B cell (primary cell): ENCODE measurements at regions not wholly inside any gene's neighbourhood (a gene's known extent, or its start where the extent isn't known, plus 50 kb on each side); places are given as distances from the start of the nearest gene placed in this dataset.

Experiments
- ATAC-seq: fragments of 200-7000 bp; cut with Tn5 transposase; one replicate; pipeline ENCODE4 v1.10.0; 2021; ENCODE audit warnings: low read depth, mild to moderate bottlenecking, moderate number of reproducible peaks, moderate library complexity
- CTCF ChIA-PET: fragments of 350-600 bp; sonication (Branson Sonifier 250); formaldehyde crosslinking; loops from one replicate; lab custom pipeline; 2021; ENCODE audit warnings: antibody characterized with exemption, inconsistent platforms; lab: Charles Lee
- POLR2A ChIA-PET: fragments of 350-600 bp; sonication (Branson Sonifier 250); formaldehyde crosslinking; loops from one replicate; lab custom pipeline; 2021; ENCODE audit warnings: antibody characterized with exemption; lab: Charles Lee
- DNase-seq: peaks from one replicate; pipeline ENCODE4 v3.0.0; 2013
- H2AFZ ChIP-seq: 2 replicates; pipeline ENCODE4 v1.6.1; 2012; ENCODE audit warnings: mild to moderate bottlenecking, low read depth, low read length; ENCODE audit not compliant: insufficient read depth, poor library complexity, severe bottlenecking
- H3K27ac ChIP-seq, 2 donors: 1 replicate in 1 of 2; 2 replicates in 1 of 2; pipeline ENCODE4 v1.5.1; 2012 to 2013; ENCODE audit warnings: low read length in 2 of 2, mild to moderate bottlenecking in 2 of 2, moderate library complexity in 1 of 2
- H3K27me3 ChIP-seq, 4 experiments: fragments of 200-600 bp in 1 of 4; sonication (generic) in 1 of 4; replicated peaks in 1 of 4; 1 replicate in 2 of 4; 2 replicates in 2 of 4; pipeline versions ENCODE4 v1.6.1 to v1.7.0; 2013 to 2016; ENCODE audit warnings: low read length in 3 of 4, mild to moderate bottlenecking in 2 of 4, mixed read lengths in 1 of 4, moderate library complexity in 1 of 4; ENCODE audit not compliant: insufficient read depth in 4 of 4, control insufficient read depth in 3 of 4; ENCODE audit errors: control extremely low read depth in 1 of 4
- H3K36me3 ChIP-seq, 2 experiments: replicated peaks in 1 of 2; 1 replicate in 1 of 2; 2 replicates in 1 of 2; pipeline versions ENCODE4 v1.6.1 to v1.7.1; 2013; ENCODE audit warnings: low read length in 1 of 2; ENCODE audit not compliant: insufficient read depth in 2 of 2, control insufficient read depth in 1 of 2; ENCODE audit errors: control extremely low read depth in 1 of 2, extremely low read depth in 1 of 2
- H3K4me1 ChIP-seq, 2 donors: fragments of 200-600 bp in 1 of 2; sonication (generic) in 1 of 2; 1 replicate in 1 of 2; 2 replicates in 1 of 2; pipeline versions ENCODE4 v1.5.1 to v1.6.1; 2013 to 2017; ENCODE audit warnings: low read length in 2 of 2; ENCODE audit not compliant: control insufficient read depth in 2 of 2, insufficient read depth in 2 of 2
- H3K4me2 ChIP-seq: replicated peaks from 2 replicates; pipeline ENCODE3; 2012; ENCODE audit warnings: mild to moderate bottlenecking, low read depth, low read length; ENCODE audit not compliant: poor library complexity, severe bottlenecking
- H3K4me3 ChIP-seq, 5 experiments: fragments of 200-600 bp in 1 of 5; sonication (generic) in 1 of 5; 1 replicate in 3 of 5; 2 replicates in 2 of 5; pipeline versions ENCODE4 v1.5.1 to v1.7.0; 2011 to 2016; ENCODE audit warnings: low read length in 4 of 5, mild to moderate bottlenecking in 4 of 5, low read depth in 2 of 5, control low read depth in 1 of 5, moderate library complexity in 1 of 5; ENCODE audit not compliant: insufficient read depth in 1 of 5; ENCODE audit errors: control extremely low read depth in 1 of 5, extremely low read depth in 1 of 5
- H3K79me2 ChIP-seq: fragments of 200-600 bp; sonication (generic); one replicate; pipeline ENCODE4 v1.6.0; 2016; ENCODE audit warnings: low read length; ENCODE audit not compliant: control insufficient read depth, insufficient read depth
- H3K9ac ChIP-seq: fragments of 200-600 bp; sonication (generic); 2 replicates; pipeline ENCODE4 v1.6.1; 2017; ENCODE audit warnings: mild to moderate bottlenecking, low read length, moderate library complexity
- H3K9me3 ChIP-seq, 3 donors: one replicate each; pipeline versions ENCODE4 v1.6.1 to v1.7.1; 2013; ENCODE audit warnings: low read length in 2 of 3; ENCODE audit not compliant: control insufficient read depth in 2 of 3, insufficient read depth in 1 of 3; ENCODE audit errors: control extremely low read depth in 1 of 3
- H4K20me1 ChIP-seq: 2 replicates; pipeline ENCODE4 v1.6.0; 2012; ENCODE audit warnings: mild to moderate bottlenecking, low read length; ENCODE audit not compliant: insufficient read depth, control insufficient read depth, poor library complexity, severe bottlenecking
- H3K27ac Mint-ChIP-seq: one replicate; pipeline ENCODE4 v1.8.0; 2021; ENCODE audit warnings: mixed read lengths
- H3K27me3 Mint-ChIP-seq: one replicate; pipeline ENCODE4 v1.8.0; 2021; ENCODE audit warnings: mixed read lengths
- H3K4me1 Mint-ChIP-seq: one replicate; pipeline ENCODE4 v1.8.0; 2021; ENCODE audit warnings: mixed read lengths
- H3K4me3 Mint-ChIP-seq: one replicate; pipeline ENCODE4 v1.8.0; 2021; ENCODE audit warnings: mixed read lengths
- H3K9me3 Mint-ChIP-seq: one replicate; pipeline ENCODE4 v1.8.0; 2022; ENCODE audit warnings: mixed read lengths; ENCODE audit not compliant: insufficient read depth
- EZH2 ChIP-seq: IDR thresholded peaks from 2 replicates; pipeline ENCODE4 v1.6.1; 2012; ENCODE audit warnings: borderline replicate concordance, low read depth, mild to moderate bottlenecking, moderate library complexity, low read length; ENCODE audit not compliant: insufficient read depth, poor library complexity, severe bottlenecking
- WGBS: methylation state at CpG from one replicate; pipeline ENCODE4 v1.1.5; 2013; ENCODE audit warnings: missing lambda C conversion rate; ENCODE audit not compliant: insufficient coverage; 5-methylcytosine and 5-hydroxymethylcytosine counted together
- intact Hi-C: fragments of 100-400 bp; cut with micrococcal nuclease; formaldehyde crosslinking; loops from one replicate; pipeline ENCODE4 v1.10.0; 2022
- TF ChIP-seq, protein P1 (sequence below): fragments of 200-600 bp; IDR thresholded peaks from one replicate; pipeline ENCODE4 v1.8.0; 2022; ENCODE audit warnings: antibody characterized with exemption, mild to moderate bottlenecking

DNA sequence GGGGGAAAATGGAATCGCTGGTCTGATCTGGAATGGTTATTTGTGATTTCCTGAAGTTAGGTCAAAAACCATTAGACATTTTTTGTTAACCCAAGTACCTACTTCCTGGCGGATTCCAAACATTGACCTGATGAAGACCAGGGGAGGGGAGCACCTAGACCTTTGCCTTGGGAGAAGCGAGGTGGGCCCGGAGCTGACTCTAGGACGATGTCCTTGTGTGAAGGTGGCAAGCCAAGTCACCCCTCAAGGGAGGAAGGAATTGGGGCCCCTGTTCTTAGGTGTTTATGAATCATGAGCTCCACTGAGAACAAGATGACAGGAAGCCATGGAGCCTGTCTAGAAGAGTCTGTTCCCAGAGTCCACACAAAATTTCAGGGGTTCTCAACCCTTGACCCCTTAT, 204.9 kb upstream of the FOXF1 start:
- Histone ChIP-seq H3K9ac (no peak overlapping the region), H4K20me1 (no peaks in the 10 kb centered on the region), H3K4me2 (no peak overlapping the region), H2AFZ (no peak overlapping the region), H3K79me2 (no peaks in the 10 kb centered on the region), H3K9me3 (no peaks in the 10 kb centered on the region), H3K4me3 (no peak overlapping the region), H3K27ac (no peak overlapping the region), H3K4me1 (no peaks in the 10 kb centered on the region), H3K36me3 (no peaks in the 10 kb centered on the region), H3K27me3 (peaks cover 0 to 8% (median 4%) of the 10 kb centered on the region in 4 experiments)
- TF ChIP-seq, protein P1, sequence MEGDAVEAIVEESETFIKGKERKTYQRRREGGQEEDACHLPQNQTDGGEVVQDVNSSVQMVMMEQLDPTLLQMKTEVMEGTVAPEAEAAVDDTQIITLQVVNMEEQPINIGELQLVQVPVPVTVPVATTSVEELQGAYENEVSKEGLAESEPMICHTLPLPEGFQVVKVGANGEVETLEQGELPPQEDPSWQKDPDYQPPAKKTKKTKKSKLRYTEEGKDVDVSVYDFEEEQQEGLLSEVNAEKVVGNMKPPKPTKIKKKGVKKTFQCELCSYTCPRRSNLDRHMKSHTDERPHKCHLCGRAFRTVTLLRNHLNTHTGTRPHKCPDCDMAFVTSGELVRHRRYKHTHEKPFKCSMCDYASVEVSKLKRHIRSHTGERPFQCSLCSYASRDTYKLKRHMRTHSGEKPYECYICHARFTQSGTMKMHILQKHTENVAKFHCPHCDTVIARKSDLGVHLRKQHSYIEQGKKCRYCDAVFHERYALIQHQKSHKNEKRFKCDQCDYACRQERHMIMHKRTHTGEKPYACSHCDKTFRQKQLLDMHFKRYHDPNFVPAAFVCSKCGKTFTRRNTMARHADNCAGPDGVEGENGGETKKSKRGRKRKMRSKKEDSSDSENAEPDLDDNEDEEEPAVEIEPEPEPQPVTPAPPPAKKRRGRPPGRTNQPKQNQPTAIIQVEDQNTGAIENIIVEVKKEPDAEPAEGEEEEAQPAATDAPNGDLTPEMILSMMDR = no peak
- no peak for TF ChIP-seq EZH2
- ATAC-seq (no peak), DNase-seq (no peak)
- Mint-ChIP-seq H3K27me3 (peaks cover 37% of the 10 kb centered on the region), H3K9me3 (no peaks in the 10 kb centered on the region), H3K4me3 (no peak overlapping the region), H3K4me1 (no peaks in the 10 kb centered on the region), H3K27ac (no peak overlapping the region)
- POLR2A ChIA-PET = no interaction called here
- WGBS = 92% methylated on average over 3 of the region's 5 CpGs
- intact Hi-C loops = no loop called here
- CTCF ChIA-PET = no interaction called here

DNA sequence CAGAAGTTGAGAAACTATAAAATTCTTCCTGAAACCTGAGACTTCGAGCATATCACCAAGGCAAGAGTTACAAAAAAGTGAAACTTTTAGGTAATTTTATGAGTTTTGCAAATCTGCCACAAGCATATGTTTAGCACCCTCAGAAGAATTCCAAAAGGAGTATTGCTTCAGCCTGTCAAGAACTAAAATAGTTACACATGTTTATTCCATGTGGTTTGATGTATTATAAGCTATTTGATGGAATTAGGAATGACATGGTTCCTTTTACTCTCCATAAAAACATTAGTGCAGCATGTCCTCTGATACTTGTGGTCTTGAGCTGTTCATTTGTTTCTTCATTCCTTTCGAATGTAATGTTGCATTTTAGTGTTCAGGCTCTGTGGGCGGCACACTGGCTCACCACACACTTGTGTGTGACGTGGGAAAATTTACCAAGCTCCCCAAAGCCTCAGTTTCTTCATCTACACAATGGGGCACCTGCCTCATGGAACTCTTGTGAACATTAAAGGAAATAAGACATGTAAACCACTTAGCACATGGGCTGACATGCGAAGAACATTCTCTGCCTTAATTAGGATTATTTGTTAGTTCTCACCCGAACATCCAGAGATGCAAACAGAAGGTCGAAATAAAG, 204.2 kb upstream of the FOXF1 start:
- Histone ChIP-seq H3K4me3 (no peak overlapping the region), H3K27ac (no peak overlapping the region), H3K4me2 (no peak overlapping the region), H3K27me3 (peaks cover 0 to 3% (median 1%) of the 10 kb centered on the region in 4 experiments), H3K36me3 (no peaks in the 10 kb centered on the region), H2AFZ (no peak overlapping the region), H3K9me3 (no peaks in the 10 kb centered on the region), H3K4me1 (no peaks in the 10 kb centered on the region), H3K79me2 (no peaks in the 10 kb centered on the region), H3K9ac (no peak overlapping the region), H4K20me1 (no peaks in the 10 kb centered on the region)
- TF ChIP-seq, protein P1 = no peak
- TF ChIP-seq EZH2 = no peak
- Mint-ChIP-seq H3K27me3 (peaks cover 34% of the 10 kb centered on the region), H3K9me3 (no peaks in the 10 kb centered on the region), H3K4me1 (no peaks in the 10 kb centered on the region), H3K27ac (no peak overlapping the region), H3K4me3 (no peak overlapping the region)
- ATAC-seq = no peak
- 95% methylated on average over 4 of the region's 7 CpGs for WGBS
- CTCF ChIA-PET = no interaction called here
- POLR2A ChIA-PET = no interaction called here
- no peak for DNase-seq
- intact Hi-C loops = no loop called here
